ENCODE measurements at regions not wholly inside any gene's neighbourhood (a gene's known extent, or its start where the extent isn't known, plus 50 kb on each side); places are given as distances from the start of the nearest gene placed in this dataset.
"Not testable (repeated sequence)": the region's sequence is repeated elsewhere in the genome, so short reads cannot be mapped to it uniquely, and the experiment has no call there.

DNA sequence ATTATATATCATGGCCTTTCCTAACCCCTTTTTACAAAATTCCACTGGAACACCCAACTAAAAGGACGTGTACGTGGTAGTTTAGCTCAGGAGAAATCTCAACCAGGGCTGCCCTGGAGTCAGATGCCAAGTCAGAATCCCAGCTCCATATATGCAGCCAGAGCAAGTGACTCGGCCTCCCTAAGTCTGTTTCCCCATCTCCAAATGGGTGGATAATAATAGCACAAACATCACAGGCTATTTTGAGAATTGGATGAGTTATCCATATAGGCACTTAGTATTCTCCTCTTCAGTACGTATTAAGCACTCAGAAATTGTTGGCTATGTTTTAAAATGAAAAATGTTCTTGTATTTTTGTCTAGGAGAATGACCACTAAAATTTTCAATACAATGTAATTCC is 481.5 kb downstream of the CD109 start:
- H3K27ac ChIP-seq (ENCODE audit: low read depth in 1 of 2, low read length in 2 of 2): no peak overlapping the region
- H3K9me3 ChIP-seq (ENCODE audit: control insufficient read depth, low read length): no peaks in the 10 kb centered on the region
- intact Hi-C loops (cut with DNase I): no loop called here
- WGBS, 2 donors: 45 to 62% methylated on average over 4 of the region's 4 CpGs
- no peak for DNase-seq
- H3K36me3 ChIP-seq (ENCODE audit: control insufficient read depth in 1 of 2, insufficient read depth in 2 of 2, low read length in 1 of 2): no peaks in the 10 kb centered on the region
- H3K4me3 ChIP-seq (ENCODE audit: low read length in 2 of 2): no peak overlapping the region
- no peak for ATAC-seq (ENCODE audit: low FRiP score)
- H3K4me1 ChIP-seq (ENCODE audit: control insufficient read depth in 1 of 2, insufficient read depth in 2 of 2, low read length in 2 of 2): no peaks in the 10 kb centered on the region
- H3K27me3 ChIP-seq (ENCODE audit: control insufficient read depth in 1 of 2, insufficient read depth in 2 of 2, low read length in 1 of 2): no peaks in the 10 kb centered on the region

DNA sequence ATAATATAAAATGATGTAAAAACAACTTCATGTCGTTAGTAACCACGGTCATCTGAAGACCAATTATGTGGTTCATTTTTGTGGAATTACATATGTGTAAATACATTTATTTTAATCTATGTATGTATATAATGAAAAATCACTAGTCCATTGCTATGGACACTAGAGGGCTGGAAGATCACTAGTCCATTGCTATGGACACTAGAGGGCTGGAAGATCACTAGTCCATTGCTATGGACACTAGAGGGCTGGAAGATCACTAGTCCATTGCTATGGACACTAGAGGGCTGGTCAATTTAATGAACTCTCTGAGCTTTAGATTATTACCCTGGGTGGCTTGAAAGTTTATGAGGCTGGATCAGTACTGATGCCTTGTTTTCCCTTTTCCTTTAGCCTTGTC is 474.5 kb downstream of the CD109 start:
- H3K27me3 ChIP-seq (ENCODE audit: control insufficient read depth in 1 of 2, insufficient read depth in 2 of 2, low read length in 1 of 2); ATAC-seq (ENCODE audit: low FRiP score); H3K9me3 ChIP-seq (ENCODE audit: control insufficient read depth, low read length); H3K36me3 ChIP-seq (ENCODE audit: control insufficient read depth in 1 of 2, insufficient read depth in 2 of 2, low read length in 1 of 2); H3K4me3 ChIP-seq (ENCODE audit: low read length in 2 of 2); H3K4me1 ChIP-seq (ENCODE audit: control insufficient read depth in 1 of 2, insufficient read depth in 2 of 2, low read length in 2 of 2); DNase-seq; intact Hi-C loops (cut with DNase I); H3K27ac ChIP-seq (ENCODE audit: low read depth in 1 of 2, low read length in 2 of 2): not testable (repeated sequence)
- WGBS, 2 donors: 74 to 85% methylated on average over 2 of the region's 2 CpGs

DNA sequence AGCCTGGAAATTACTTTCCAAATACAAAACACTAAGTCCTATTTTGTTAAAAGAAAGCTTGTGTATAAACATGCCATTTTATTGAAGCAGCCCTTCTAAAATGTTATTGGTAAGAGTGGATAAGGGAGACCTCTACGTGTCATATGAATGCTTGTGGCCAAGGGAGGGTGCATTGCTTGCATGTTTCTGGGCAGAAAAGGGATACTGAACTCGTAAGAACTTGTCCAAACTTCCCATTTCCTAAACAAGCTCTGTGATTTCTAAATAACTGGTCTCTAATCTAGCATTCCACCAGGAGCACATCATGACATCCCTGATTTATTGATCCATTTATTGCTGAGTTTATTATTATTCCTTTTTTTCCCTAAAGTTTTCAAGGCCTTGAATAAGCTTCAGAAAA is 474.1 kb downstream of the CD109 start:
- Histone ChIP-seq H3K4me1 (ENCODE audit: control insufficient read depth in 1 of 2, insufficient read depth in 2 of 2, low read length in 2 of 2) (peaks cover 0 to 4% of the 10 kb centered on the region in 2 donors), H3K9me3 (ENCODE audit: control insufficient read depth, low read length) (no peaks in the 10 kb centered on the region), H3K27ac (ENCODE audit: low read depth in 1 of 2, low read length in 2 of 2) (no peak overlapping the region), H3K4me3 (ENCODE audit: low read length in 2 of 2) (no peak overlapping the region), H3K36me3 (ENCODE audit: control insufficient read depth in 1 of 2, insufficient read depth in 2 of 2, low read length in 1 of 2) (no peaks in the 10 kb centered on the region), H3K27me3 (ENCODE audit: control insufficient read depth in 1 of 2, insufficient read depth in 2 of 2, low read length in 1 of 2) (no peaks in the 10 kb centered on the region)
- intact Hi-C loops (cut with DNase I): no loop called here
- 66 to 74% methylated on average over 2 of the region's 2 CpGs for WGBS, 2 donors
- ATAC-seq (ENCODE audit: low FRiP score): no peak
- no peak for DNase-seq

DNA sequence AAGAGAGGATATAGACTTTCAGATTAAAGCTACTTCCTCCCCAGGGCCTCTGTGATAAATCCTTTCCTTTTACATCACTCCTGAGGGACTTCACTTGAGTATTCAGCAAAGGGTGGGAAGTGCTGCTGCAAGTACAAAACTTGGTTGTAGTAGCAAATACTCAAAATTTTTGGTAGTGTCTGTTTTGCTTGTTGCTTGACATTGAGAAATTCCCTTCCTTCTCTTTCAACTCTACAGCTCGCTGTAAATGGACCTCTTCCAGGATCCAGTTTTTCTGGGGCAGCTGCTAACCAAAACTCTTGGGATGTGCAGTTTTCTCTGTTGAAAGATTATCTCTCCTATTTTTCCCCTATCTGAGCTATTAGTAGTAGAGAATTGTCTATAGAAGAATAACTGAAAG is 472.0 kb downstream of the CD109 start:
- H3K36me3 ChIP-seq (ENCODE audit: control insufficient read depth in 1 of 2, insufficient read depth in 2 of 2, low read length in 1 of 2): no peaks in the 10 kb centered on the region
- peaks cover 0 to 4% of the 10 kb centered on the region in 2 donors for H3K4me1 ChIP-seq (ENCODE audit: control insufficient read depth in 1 of 2, insufficient read depth in 2 of 2, low read length in 2 of 2)
- no peak for ATAC-seq (ENCODE audit: low FRiP score)
- no peak overlapping the region for H3K4me3 ChIP-seq (ENCODE audit: low read length in 2 of 2)
- intact Hi-C loops (cut with DNase I): no loop called here
- WGBS, 2 donors: 4 to 7% methylated on average over 1 of the region's 1 CpG
- no peaks in the 10 kb centered on the region for H3K9me3 ChIP-seq (ENCODE audit: control insufficient read depth, low read length)
- no peak overlapping the region for H3K27ac ChIP-seq (ENCODE audit: low read depth in 1 of 2, low read length in 2 of 2)
- no peak for DNase-seq
- H3K27me3 ChIP-seq (ENCODE audit: control insufficient read depth in 1 of 2, insufficient read depth in 2 of 2, low read length in 1 of 2): no peaks in the 10 kb centered on the region

DNA sequence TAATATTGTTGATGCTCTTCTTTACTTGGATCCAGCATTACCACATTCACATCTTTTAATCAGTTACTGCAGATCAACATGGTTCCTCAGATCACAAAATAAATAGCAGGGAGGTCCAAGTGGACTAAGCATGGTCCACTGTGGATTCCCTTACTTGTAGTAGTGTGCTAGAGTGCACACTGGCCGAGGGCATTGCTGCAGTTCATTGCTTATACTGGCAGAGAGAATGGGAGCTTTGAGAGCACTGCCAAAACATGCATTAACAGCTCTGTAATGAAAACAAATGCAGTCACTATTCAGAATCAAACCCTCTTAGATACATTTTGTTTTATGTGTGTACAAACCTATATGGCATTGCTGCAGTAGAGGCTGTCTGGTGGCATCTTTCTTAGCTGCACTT is 471.5 kb downstream of the CD109 start:
- Histone ChIP-seq H3K27me3 (ENCODE audit: control insufficient read depth in 1 of 2, insufficient read depth in 2 of 2, low read length in 1 of 2) (no peaks in the 10 kb centered on the region), H3K27ac (ENCODE audit: low read depth in 1 of 2, low read length in 2 of 2) (no peak overlapping the region), H3K4me3 (ENCODE audit: low read length in 2 of 2) (no peak overlapping the region), H3K9me3 (ENCODE audit: control insufficient read depth, low read length) (no peaks in the 10 kb centered on the region), H3K4me1 (ENCODE audit: control insufficient read depth in 1 of 2, insufficient read depth in 2 of 2, low read length in 2 of 2) (peaks cover 0 to 4% of the 10 kb centered on the region in 2 donors), H3K36me3 (ENCODE audit: control insufficient read depth in 1 of 2, insufficient read depth in 2 of 2, low read length in 1 of 2) (no peaks in the 10 kb centered on the region)
- intact Hi-C loops (cut with DNase I): no loop called here
- DNase-seq (no peak), ATAC-seq (ENCODE audit: low FRiP score) (no peak)
- WGBS, 2 donors: 0% methylated on average over 1 of the region's 1 CpG

DNA sequence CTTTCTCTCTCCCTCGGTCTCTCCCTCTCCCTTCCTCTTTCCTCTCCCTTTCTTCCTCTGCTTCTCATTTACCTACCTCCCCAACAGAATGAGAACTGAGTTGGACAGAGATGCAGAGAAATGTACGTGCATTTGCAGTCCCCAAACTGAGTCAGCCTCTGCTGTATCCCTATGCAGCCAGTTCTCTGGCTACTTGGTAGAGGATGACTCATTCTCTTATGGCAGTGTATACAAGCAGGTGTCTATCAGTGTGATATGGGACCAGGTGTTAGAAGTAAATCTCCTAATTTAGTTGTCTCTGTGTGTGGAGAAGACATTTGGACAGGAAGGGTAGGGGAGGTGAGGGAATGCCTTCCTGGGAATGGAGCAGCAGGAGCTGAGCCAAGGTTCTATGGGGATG is 470.8 kb downstream of the CD109 start:
- DNase-seq: no peak
- intact Hi-C loops (cut with DNase I): no loop called here
- Histone ChIP-seq H3K9me3 (ENCODE audit: control insufficient read depth, low read length) (no peaks in the 10 kb centered on the region), H3K4me3 (ENCODE audit: low read length in 2 of 2) (no peak overlapping the region), H3K27ac (ENCODE audit: low read depth in 1 of 2, low read length in 2 of 2) (no peak overlapping the region), H3K4me1 (ENCODE audit: control insufficient read depth in 1 of 2, insufficient read depth in 2 of 2, low read length in 2 of 2) (peaks cover 0 to 4% of the 10 kb centered on the region in 2 donors), H3K27me3 (ENCODE audit: control insufficient read depth in 1 of 2, insufficient read depth in 2 of 2, low read length in 1 of 2) (no peaks in the 10 kb centered on the region), H3K36me3 (ENCODE audit: control insufficient read depth in 1 of 2, insufficient read depth in 2 of 2, low read length in 1 of 2) (no peaks in the 10 kb centered on the region)
- no peak for ATAC-seq (ENCODE audit: low FRiP score)
- WGBS, 2 donors: 20 to 40% methylated on average over 2 of the region's 2 CpGs

DNA sequence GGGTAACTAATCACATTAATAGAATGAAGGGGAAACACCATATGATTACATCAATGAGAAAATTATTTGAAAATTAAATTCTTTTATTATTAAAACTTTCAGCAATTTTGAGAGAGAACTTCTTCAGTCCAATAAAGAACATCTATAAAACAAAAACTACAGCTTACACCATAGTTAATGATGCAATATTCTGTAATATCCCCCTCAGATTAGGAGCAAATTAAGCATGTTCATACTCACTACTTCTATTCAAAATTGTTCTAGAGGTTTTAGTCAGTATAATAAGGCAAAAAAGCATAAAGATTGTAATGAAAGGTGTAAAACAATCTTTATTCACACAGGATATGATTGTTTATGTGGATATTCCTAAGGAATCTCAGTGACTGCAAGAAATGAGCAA is 465.4 kb downstream of the CD109 start:
- Histone ChIP-seq H3K36me3 (ENCODE audit: control insufficient read depth in 1 of 2, insufficient read depth in 2 of 2, low read length in 1 of 2) (no peaks in the 10 kb centered on the region), H3K27ac (ENCODE audit: low read depth in 1 of 2, low read length in 2 of 2) (no peak overlapping the region), H3K27me3 (ENCODE audit: control insufficient read depth in 1 of 2, insufficient read depth in 2 of 2, low read length in 1 of 2) (no peaks in the 10 kb centered on the region), H3K9me3 (ENCODE audit: control insufficient read depth, low read length) (no peaks in the 10 kb centered on the region), H3K4me3 (ENCODE audit: low read length in 2 of 2) (no peak overlapping the region), H3K4me1 (ENCODE audit: control insufficient read depth in 1 of 2, insufficient read depth in 2 of 2, low read length in 2 of 2) (no peaks in the 10 kb centered on the region)
- no peak for DNase-seq
- no peak for ATAC-seq (ENCODE audit: low FRiP score)
- intact Hi-C loops (cut with DNase I): no loop called here

DNA sequence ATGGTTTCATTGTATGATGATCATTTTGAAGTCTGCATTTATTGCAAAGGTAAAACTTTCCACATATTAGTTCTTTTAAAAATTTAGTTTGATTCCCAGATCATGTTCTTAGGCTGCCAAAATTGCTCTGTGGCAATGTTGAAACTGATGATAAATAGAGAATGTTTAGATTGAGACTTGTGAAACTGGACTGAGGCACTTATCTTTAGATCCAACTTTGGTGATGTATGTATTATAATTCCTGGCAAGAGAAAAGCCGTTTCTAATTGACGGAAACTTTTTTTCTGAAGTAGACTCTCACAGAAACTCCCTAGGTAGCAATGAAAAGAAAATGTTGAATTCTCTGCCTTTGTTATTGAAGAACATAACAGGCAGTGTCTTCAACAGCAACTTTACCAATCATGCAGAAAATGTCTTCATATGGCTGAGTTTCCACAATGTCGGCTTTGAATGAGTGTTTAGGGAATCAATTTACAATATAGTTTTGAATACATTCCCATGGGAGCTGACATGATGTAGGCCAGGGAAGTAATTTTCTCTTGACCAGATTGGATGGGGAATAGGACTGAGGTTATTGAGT is 456.2 kb downstream of the CD109 start:
- Histone ChIP-seq H3K27me3 (ENCODE audit: control insufficient read depth in 1 of 2, insufficient read depth in 2 of 2, low read length in 1 of 2) (no peaks in the 10 kb centered on the region), H3K9me3 (ENCODE audit: control insufficient read depth, low read length) (peaks cover 2% of the 10 kb centered on the region), H3K4me1 (ENCODE audit: control insufficient read depth in 1 of 2, insufficient read depth in 2 of 2, low read length in 2 of 2) (no peaks in the 10 kb centered on the region), H3K4me3 (ENCODE audit: low read length in 2 of 2) (no peak overlapping the region), H3K27ac (ENCODE audit: low read depth in 1 of 2, low read length in 2 of 2) (no peak overlapping the region), H3K36me3 (ENCODE audit: control insufficient read depth in 1 of 2, insufficient read depth in 2 of 2, low read length in 1 of 2) (no peaks in the 10 kb centered on the region)
- intact Hi-C loops (cut with DNase I): no loop called here
- WGBS, 2 donors: 27 to 40% methylated on average over 3 of the region's 3 CpGs
- ATAC-seq (ENCODE audit: low FRiP score): no peak
- no peak for DNase-seq

DNA sequence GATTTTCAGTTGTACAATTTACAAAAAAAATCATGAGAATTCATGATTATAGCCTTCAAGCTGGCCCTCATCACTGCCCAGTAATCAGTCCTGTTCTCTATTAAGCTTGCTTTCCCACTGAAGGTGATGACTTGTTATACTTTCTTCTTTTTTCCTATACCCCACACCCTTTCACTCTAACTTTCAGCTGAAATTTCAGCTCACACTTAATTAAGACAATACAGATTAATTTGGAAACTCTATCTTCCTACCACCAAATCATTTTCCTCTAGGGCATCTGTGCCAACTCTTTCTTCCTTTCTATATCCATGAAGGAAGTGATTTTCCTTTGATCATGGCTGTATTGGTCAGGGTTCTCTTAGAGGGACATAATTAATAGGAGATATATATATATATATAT is 449.9 kb downstream of the CD109 start:
- H3K4me1 ChIP-seq (ENCODE audit: control insufficient read depth in 1 of 2, insufficient read depth in 2 of 2, low read length in 2 of 2): no peaks in the 10 kb centered on the region
- DNase-seq: no peak
- no peaks in the 10 kb centered on the region for H3K27me3 ChIP-seq (ENCODE audit: control insufficient read depth in 1 of 2, insufficient read depth in 2 of 2, low read length in 1 of 2)
- H3K9me3 ChIP-seq (ENCODE audit: control insufficient read depth, low read length): no peaks in the 10 kb centered on the region
- no peaks in the 10 kb centered on the region for H3K36me3 ChIP-seq (ENCODE audit: control insufficient read depth in 1 of 2, insufficient read depth in 2 of 2, low read length in 1 of 2)
- intact Hi-C loops (cut with DNase I): no loop called here
- no peak overlapping the region for H3K4me3 ChIP-seq (ENCODE audit: low read length in 2 of 2)
- H3K27ac ChIP-seq (ENCODE audit: low read depth in 1 of 2, low read length in 2 of 2): no peak overlapping the region
- no peak for ATAC-seq (ENCODE audit: low FRiP score)

Data from aorta (tissue), 5 donors.